ENCODE measurements at regions not wholly inside any gene's neighbourhood (a gene's known extent, or its start where the extent isn't known, plus 50 kb on each side); places are given as distances from the start of the nearest gene placed in this dataset.

- Mint-ChIP-seq H3K4me3 (no peak overlapping the region), H3K27me3 (peaks cover 14% of the 10 kb centered on the region), H3K27ac (no peak overlapping the region), H3K36me3 (no peaks in the 10 kb centered on the region), H3K4me1 (peaks cover 0 to 1% (median 0%) of the 10 kb centered on the region in 3 donors), H3K9me3 (no peaks in the 10 kb centered on the region)
Observed at GRCh38 chr2:120571015-120571728, 164.5 kb upstream of the GLI2 start.

- no peaks in the 10 kb centered on the region for H3K36me3 Mint-ChIP-seq
- no peak overlapping the region for H3K4me3 Mint-ChIP-seq
- peaks cover 18% of the 10 kb centered on the region for H3K27me3 Mint-ChIP-seq
- no peaks in the 10 kb centered on the region for H3K9me3 Mint-ChIP-seq
- H3K27ac Mint-ChIP-seq, result no peak overlapping the region
- H3K4me1 Mint-ChIP-seq, result peaks cover 0 to 3% (median under 1%) of the 10 kb centered on the region in 3 donors
Observed at GRCh38 chr2:120572226-120572625, 163.4 kb upstream of the GLI2 start.

GRCh38 chr2:120574620-120575019 lies 161.0 kb upstream of the GLI2 start:
- Mint-ChIP-seq H3K4me3 (peak overlapping the region in 2 of 4 donors; percentile 17 to 31), H3K4me1 (peaks cover 0 to 3% (median 1%) of the 10 kb centered on the region in 3 donors), H3K36me3 (no peaks in the 10 kb centered on the region), H3K27ac (no peak overlapping the region), H3K27me3 (peaks cover 23% of the 10 kb centered on the region), H3K9me3 (no peaks in the 10 kb centered on the region)

- Mint-ChIP-seq H3K36me3 (peaks cover 1% of the 10 kb centered on the region), H3K4me1 (peaks cover 0 to 3% (median 1%) of the 10 kb centered on the region in 3 donors), H3K27me3 (peaks cover 22% of the 10 kb centered on the region), H3K4me3 (no peak overlapping the region), H3K9me3 (no peaks in the 10 kb centered on the region), H3K27ac (no peak overlapping the region)
Observed at GRCh38 chr2:120575966-120576365, 159.7 kb upstream of the GLI2 start.

- Mint-ChIP-seq H3K9me3 (no peaks in the 10 kb centered on the region), H3K36me3 (peaks cover 1% of the 10 kb centered on the region), H3K27me3 (peaks cover 22% of the 10 kb centered on the region), H3K27ac (no peak overlapping the region), H3K4me3 (no peak overlapping the region), H3K4me1 (peaks cover 0 to 3% (median 1%) of the 10 kb centered on the region in 3 donors)
Observed at GRCh38 chr2:120576509-120577474, 158.9 kb upstream of the GLI2 start.

- Mint-ChIP-seq H3K4me1 (peaks cover 0 to 3% (median 1%) of the 10 kb centered on the region in 3 donors), H3K4me3 (peak overlapping the region in 1 of 4 donors; percentile 45), H3K27me3 (peaks cover 22% of the 10 kb centered on the region), H3K9me3 (no peaks in the 10 kb centered on the region), H3K36me3 (peaks cover 1% of the 10 kb centered on the region), H3K27ac (no peak overlapping the region)
Observed at GRCh38 chr2:120577721-120578295, 157.9 kb upstream of the GLI2 start.

GRCh38 chr2:120578576-120579352 lies 156.9 kb upstream of the GLI2 start:
- H3K4me1 Mint-ChIP-seq, result peaks cover 0 to 3% (median 1%) of the 10 kb centered on the region in 3 donors
- H3K9me3 Mint-ChIP-seq, result peaks cover 0 to 2% (median 0%) of the 10 kb centered on the region in 3 donors
- peaks cover 23% of the 10 kb centered on the region for H3K27me3 Mint-ChIP-seq
- peaks cover 1% of the 10 kb centered on the region for H3K36me3 Mint-ChIP-seq
- no peak overlapping the region for H3K27ac Mint-ChIP-seq
- H3K4me3 Mint-ChIP-seq, result no peak overlapping the region

- H3K27ac Mint-ChIP-seq, result no peak overlapping the region
- peaks cover 23% of the 10 kb centered on the region for H3K27me3 Mint-ChIP-seq
- H3K4me1 Mint-ChIP-seq, result peaks cover 0 to 3% (median 1%) of the 10 kb centered on the region in 3 donors
- H3K4me3 Mint-ChIP-seq, result no peak overlapping the region
- peaks cover 0 to 5% (median 2%) of the 10 kb centered on the region in 3 donors for H3K9me3 Mint-ChIP-seq
- H3K36me3 Mint-ChIP-seq, result peaks cover 1% of the 10 kb centered on the region
Observed at GRCh38 chr2:120579916-120580685, 155.6 kb upstream of the GLI2 start.

- peaks cover 1% of the 10 kb centered on the region for H3K36me3 Mint-ChIP-seq
- H3K4me1 Mint-ChIP-seq, result peaks cover 0 to 3% (median 1%) of the 10 kb centered on the region in 3 donors
- peaks cover 0 to 5% (median 4%) of the 10 kb centered on the region in 3 donors for H3K9me3 Mint-ChIP-seq
- H3K27me3 Mint-ChIP-seq, result peaks cover 23% of the 10 kb centered on the region
- H3K27ac Mint-ChIP-seq, result no peak overlapping the region
- peak overlapping the region in 1 of 4 donors; percentile 38 for H3K4me3 Mint-ChIP-seq
Observed at GRCh38 chr2:120580709-120581108, 155.0 kb upstream of the GLI2 start.

- Mint-ChIP-seq H3K4me3 (no peak overlapping the region), H3K27me3 (peaks cover 22% of the 10 kb centered on the region), H3K4me1 (peaks cover 0 to 2% (median 0%) of the 10 kb centered on the region in 3 donors), H3K27ac (no peak overlapping the region), H3K36me3 (peaks cover 1% of the 10 kb centered on the region), H3K9me3 (peaks cover 0 to 7% (median 5%) of the 10 kb centered on the region in 3 donors)
Observed at GRCh38 chr2:120583121-120583520, 152.5 kb upstream of the GLI2 start.

GRCh38 chr2:120583851-120584570 lies 151.7 kb upstream of the GLI2 start:
- H3K9me3 Mint-ChIP-seq, result peaks cover 0 to 7% (median 5%) of the 10 kb centered on the region in 3 donors
- H3K27me3 Mint-ChIP-seq, result peaks cover 30% of the 10 kb centered on the region
- H3K4me1 Mint-ChIP-seq, result peaks cover 0 to 2% (median 0%) of the 10 kb centered on the region in 3 donors
- H3K27ac Mint-ChIP-seq, result no peak overlapping the region
- H3K4me3 Mint-ChIP-seq, result no peak overlapping the region
- H3K36me3 Mint-ChIP-seq, result peaks cover 1% of the 10 kb centered on the region

- Mint-ChIP-seq H3K27ac (no peak overlapping the region), H3K36me3 (no peaks in the 10 kb centered on the region), H3K27me3 (peaks cover 38% of the 10 kb centered on the region), H3K9me3 (peaks cover 0 to 7% (median 5%) of the 10 kb centered on the region in 3 donors), H3K4me3 (no peak overlapping the region), H3K4me1 (peaks cover 0 to 2% (median 0%) of the 10 kb centered on the region in 3 donors)
Observed at GRCh38 chr2:120586507-120587278, 149.0 kb upstream of the GLI2 start.

Data from IgD-negative memory B cell (primary cell).